NT2/D1 (cell line): ENCODE measurements at regions not wholly inside any gene's neighbourhood (a gene's known extent, or its start where the extent isn't known, plus 50 kb on each side); places are given as distances from the start of the nearest gene placed in this dataset.

ENCODE experiments used
- SUZ12 ChIP-seq: IDR thresholded peaks from 2 replicates; pipeline ENCODE4 v1.6.1; 2011; ENCODE audit not compliant: insufficient read length, insufficient read depth; ENCODE audit errors: extremely low read depth
- YY1 ChIP-seq: IDR thresholded peaks from 2 replicates; pipeline ENCODE4 v1.6.1; 2011; ENCODE audit not compliant: insufficient read length, insufficient read depth
- ZNF274 ChIP-seq: IDR thresholded peaks from 2 replicates; pipeline ENCODE4 v1.6.1; 2011; ENCODE audit warnings: mild to moderate bottlenecking, low read depth, low read length

DNA sequence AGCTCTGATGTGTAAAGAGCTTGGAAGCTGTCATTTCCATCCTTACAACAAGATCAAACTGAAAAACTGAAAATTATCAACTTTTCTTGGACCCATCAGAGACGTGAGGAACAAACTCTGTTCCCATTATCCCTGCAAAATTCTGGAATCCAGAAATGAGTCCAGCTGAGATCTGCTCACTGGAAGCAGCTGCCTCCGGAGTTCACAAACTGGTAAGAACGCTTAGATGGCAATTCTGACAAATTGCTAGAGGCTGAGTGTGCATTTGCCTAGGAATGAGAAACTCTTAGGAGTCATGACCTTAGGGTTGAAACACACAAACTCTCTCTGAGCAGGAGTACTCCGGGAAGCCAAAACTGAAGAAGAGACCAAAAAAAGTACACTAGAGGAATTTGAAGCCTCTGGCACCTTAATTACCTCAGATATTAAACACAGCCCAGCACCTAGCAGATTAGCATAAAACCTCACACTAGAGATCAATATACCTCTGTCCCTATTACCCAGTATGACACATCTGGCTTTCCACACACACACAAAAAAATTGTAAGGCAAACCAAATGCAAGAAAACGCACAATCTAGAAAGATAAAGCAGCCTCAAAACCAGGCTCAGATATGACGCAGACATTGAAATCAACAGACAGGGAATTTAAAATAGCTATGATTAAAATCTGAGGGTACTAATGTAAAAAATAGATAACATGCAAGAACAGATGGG lies 233.5 kb upstream of the SGK1 start:
- TF ChIP-seq YY1 (no peak), ZNF274 (no peak), SUZ12 (no peak)
